Astrocyte of the cerebellum (primary cell): ENCODE measurements at regions not wholly inside any gene's neighbourhood (a gene's known extent, or its start where the extent isn't known, plus 50 kb on each side); places are given as distances from the start of the nearest gene placed in this dataset.
A peak's percentile ranks its signal among the peaks of the same experiment; 100 is the strongest.

ENCODE experiments used
- DNase-seq: peaks from one replicate; pipeline ENCODE4 v3.0.0-alpha.2; 2011; ENCODE audit warnings: low read depth
- H3K4me3 ChIP-seq: 2 replicates; pipeline ENCODE4 v1.5.1; 2011; ENCODE audit warnings: mild to moderate bottlenecking, low read depth, low read length, moderate library complexity
- in situ Hi-C: cut with HindIII; loops from 2 replicates; pipeline ENCODE4 v1.10.0; 2017; ENCODE audit warnings: low sequenced_read_pairs
- TF ChIP-seq, protein P1 (sequence below): IDR thresholded peaks from 2 replicates; pipeline ENCODE4 v1.5.1; 2012; ENCODE audit warnings: low read length, low read depth, moderate library complexity, mild to moderate bottlenecking; ENCODE audit errors: missing control alignments

DNA sequence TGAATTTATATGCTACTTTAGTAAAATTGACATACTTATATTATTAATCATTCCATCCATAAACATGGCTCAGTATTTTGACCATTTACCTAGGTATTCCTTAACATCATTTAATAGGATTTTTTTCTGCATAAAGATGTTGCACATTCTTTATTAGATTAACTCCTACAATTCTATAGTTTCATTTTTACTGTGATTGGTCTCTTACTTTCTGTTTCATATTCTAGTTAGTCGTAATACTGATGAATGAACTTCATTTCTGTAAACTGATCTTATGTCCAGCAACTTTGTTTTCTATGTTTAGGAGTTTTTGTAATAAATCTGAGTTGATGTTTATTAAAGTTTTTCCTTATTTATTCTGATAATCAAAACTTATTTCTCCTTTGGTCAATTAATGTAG lies 278.2 kb upstream of the CXXC4 start:
- H3K4me3 ChIP-seq, result no peak overlapping the region
- TF ChIP-seq, protein P1, sequence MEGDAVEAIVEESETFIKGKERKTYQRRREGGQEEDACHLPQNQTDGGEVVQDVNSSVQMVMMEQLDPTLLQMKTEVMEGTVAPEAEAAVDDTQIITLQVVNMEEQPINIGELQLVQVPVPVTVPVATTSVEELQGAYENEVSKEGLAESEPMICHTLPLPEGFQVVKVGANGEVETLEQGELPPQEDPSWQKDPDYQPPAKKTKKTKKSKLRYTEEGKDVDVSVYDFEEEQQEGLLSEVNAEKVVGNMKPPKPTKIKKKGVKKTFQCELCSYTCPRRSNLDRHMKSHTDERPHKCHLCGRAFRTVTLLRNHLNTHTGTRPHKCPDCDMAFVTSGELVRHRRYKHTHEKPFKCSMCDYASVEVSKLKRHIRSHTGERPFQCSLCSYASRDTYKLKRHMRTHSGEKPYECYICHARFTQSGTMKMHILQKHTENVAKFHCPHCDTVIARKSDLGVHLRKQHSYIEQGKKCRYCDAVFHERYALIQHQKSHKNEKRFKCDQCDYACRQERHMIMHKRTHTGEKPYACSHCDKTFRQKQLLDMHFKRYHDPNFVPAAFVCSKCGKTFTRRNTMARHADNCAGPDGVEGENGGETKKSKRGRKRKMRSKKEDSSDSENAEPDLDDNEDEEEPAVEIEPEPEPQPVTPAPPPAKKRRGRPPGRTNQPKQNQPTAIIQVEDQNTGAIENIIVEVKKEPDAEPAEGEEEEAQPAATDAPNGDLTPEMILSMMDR, result no peak
- in situ Hi-C loops, result no loop called here

DNA sequence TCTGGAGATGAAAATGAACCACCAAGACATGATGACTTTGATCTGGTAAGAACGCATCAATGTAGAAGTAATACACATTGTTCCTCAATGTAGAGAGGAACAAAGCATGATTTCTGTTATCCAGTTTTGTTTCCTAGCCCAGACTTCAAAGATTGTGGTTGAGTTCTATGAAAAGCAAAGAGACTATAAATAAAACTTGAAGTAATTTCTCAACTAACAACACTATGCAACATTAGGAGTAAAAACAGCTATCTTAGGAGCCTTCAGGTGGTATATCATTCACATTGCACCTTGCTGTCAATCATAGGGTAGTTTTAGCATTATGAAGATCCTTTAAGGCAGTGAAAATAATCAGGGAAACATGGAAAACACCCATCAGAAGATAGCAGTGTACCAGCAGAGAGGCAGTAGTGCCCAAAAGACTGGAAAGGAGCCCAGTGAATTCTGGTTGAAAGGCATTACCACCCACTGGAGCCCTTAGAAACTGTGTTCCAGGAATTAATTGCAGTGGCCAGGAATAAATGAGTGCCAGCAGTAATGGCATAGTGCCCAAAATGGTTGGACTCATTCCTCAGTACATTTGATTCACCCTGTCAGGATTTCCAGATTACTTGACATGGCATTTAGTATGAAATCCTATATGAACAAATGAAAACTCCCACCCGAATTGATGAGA lies 300.7 kb upstream of the CXXC4 start:
- TF ChIP-seq, protein P1, result no peak
- in situ Hi-C loops, result no loop called here
- DNase-seq, result peak; percentile 6
- no peak overlapping the region for H3K4me3 ChIP-seq

More for the DNA sequence above, 278.2 kb upstream of the CXXC4 start:
- no peak for DNase-seq

DNA sequence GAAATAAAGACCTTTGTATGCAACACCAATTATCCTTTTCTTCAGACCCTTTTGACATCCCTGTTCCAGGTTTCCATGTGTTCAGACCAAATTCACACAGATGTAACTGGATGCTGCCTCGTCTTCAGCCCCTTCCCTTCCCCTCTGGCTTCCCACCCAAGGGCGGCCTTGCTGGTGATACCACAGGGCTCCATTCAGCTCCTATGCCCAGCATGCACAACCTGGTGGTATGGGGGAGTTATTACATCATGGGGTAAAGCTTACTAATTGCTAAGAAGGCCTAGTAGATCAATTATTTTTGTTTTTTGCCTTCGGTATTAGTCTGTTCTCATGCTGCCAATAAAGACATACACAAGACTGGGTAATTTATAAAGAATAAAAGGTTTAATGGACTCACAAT lies 317.0 kb upstream of the CXXC4 start:
- no peak overlapping the region for H3K4me3 ChIP-seq
- in situ Hi-C loops, result no loop called here
- TF ChIP-seq, protein P1, result no peak
- no peak for DNase-seq

DNA sequence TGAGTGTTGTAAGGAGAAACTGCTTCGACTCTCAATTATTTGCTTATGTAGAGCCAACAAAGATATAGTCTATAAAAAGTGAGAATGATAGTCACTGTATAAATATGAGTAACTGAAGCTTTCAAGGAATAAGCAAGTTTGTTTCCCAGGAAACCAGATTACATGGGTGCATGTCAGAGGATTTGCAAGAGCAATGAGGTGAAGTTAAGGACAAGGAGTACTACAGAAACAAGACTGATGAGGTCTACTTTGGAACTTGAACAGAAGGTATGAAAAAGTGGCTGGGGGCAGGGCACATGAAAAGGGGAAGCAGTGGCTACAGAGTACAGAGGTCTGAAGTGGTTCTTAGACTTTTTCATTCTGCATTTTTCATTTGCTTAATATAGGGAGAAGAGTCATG lies 321.0 kb upstream of the CXXC4 start:
- in situ Hi-C loops, result no loop called here
- TF ChIP-seq, protein P1, result no peak
- no peak overlapping the region for H3K4me3 ChIP-seq
- no peak for DNase-seq

DNA sequence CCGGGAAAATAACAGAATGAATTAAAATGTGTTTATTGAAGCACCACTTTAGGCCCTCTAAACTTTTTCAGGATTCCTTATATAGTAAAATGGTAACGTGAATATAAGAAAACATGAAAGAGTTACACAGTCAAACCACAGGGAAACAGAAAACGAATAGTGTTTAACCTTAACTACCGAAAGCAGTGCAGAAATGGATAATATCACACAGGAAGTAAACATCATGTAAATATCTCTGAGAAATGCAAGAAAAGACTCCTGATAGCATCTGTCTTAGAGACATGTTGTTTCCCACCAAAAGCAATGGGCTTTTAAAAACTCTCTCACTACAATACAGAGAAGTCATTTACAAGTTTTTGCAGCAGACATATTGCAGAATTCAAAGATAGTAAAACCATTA lies 323.9 kb upstream of the CXXC4 start:
- H3K4me3 ChIP-seq, result no peak overlapping the region
- in situ Hi-C loops, result no loop called here
- TF ChIP-seq, protein P1, result no peak
- no peak for DNase-seq

DNA sequence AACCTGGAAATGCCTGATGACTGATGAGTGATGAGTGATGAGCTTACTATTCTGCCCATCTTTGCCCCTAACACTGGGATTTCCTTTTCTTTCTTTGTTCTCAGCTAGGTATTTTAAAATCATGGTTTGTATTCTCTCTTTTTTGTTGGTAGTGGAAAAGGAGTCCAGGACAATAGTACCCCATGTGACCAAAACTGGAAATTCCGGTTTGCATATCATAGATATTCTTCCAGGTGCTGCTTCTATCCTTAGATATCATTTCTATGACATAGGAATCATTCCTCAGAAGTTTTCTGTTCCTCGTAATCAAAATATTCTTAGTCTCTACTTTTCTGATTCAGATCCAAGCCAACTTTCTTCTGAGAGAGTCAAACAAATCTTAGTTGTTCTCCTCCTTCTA lies 320.5 kb upstream of the TET2 start:
- in situ Hi-C loops, result no loop called here
- no peak for DNase-seq
- TF ChIP-seq, protein P1, result no peak
- no peak overlapping the region for H3K4me3 ChIP-seq

DNA sequence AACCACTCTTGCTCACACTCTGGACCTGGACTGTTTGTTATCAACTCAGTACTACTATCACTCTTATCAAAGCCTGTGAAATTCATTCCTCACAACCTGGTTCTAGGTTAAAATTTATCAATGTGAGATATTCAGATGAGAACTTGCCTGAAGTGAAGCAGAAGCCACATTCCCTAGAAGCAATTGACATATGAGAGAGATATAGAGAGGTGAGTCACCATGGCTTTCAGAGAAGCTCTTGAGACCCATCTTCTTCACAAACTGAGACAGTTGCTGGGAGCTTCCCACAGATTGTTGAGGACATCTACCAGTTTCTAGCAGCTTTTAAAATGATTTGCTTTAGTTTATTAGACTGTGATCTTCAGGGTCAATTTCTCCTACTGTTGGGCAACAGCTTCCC lies 316.9 kb upstream of the TET2 start:
- DNase-seq, result no peak
- in situ Hi-C loops, result no loop called here
- no peak overlapping the region for H3K4me3 ChIP-seq

More for the DNA sequence above, 316.9 kb upstream of the TET2 start:
- TF ChIP-seq, protein P1, result no peak
